H9 (cell line): ENCODE measurements at regions not wholly inside any gene's neighbourhood (a gene's known extent, or its start where the extent isn't known, plus 50 kb on each side); places are given as distances from the start of the nearest gene placed in this dataset.

Experiments
- DNase-seq: peaks from one replicate; pipeline ENCODE4 v3.0.0-alpha.2; 2017
- H2AFZ ChIP-seq: one replicate; pipeline ENCODE4 v1.6.1; 2013; ENCODE audit warnings: mild to moderate bottlenecking, low read length, control low read depth, moderate library complexity
- H2AK5ac ChIP-seq: 2 replicates; pipeline ENCODE4 v1.6.1; 2013; ENCODE audit warnings: low read length, control low read depth, mixed read lengths; ENCODE audit not compliant: insufficient read length
- H2BK120ac ChIP-seq: one replicate; pipeline ENCODE4 v1.6.1; 2013; ENCODE audit warnings: low read depth, mild to moderate bottlenecking, low read length, control low read depth, inconsistent platforms; ENCODE audit not compliant: poor library complexity, severe bottlenecking
- H2BK12ac ChIP-seq: 2 replicates; pipeline ENCODE4 v1.6.1; 2013; ENCODE audit warnings: low read length, control low read depth, mixed read lengths, low read depth; ENCODE audit not compliant: insufficient read length
- H2BK15ac ChIP-seq: 2 replicates; pipeline ENCODE4 v1.6.1; 2013; ENCODE audit warnings: low read depth, low read length, control low read depth
- H2BK20ac ChIP-seq: one replicate; pipeline ENCODE4 v1.6.1; 2013; ENCODE audit warnings: low read depth, mild to moderate bottlenecking, low read length, control low read depth, inconsistent platforms; ENCODE audit not compliant: poor library complexity, severe bottlenecking
- H2BK5ac ChIP-seq: 2 replicates; pipeline ENCODE4 v1.6.1; 2013; ENCODE audit warnings: low read length, control low read depth, mixed read lengths; ENCODE audit not compliant: insufficient read length
- H3K14ac ChIP-seq: 2 replicates; pipeline ENCODE4 v1.6.1; 2013; ENCODE audit warnings: low read length, control low read depth; ENCODE audit not compliant: insufficient read depth
- H3K18ac ChIP-seq: 2 replicates; pipeline ENCODE4 v1.6.1; 2013; ENCODE audit warnings: low read depth, mild to moderate bottlenecking, mixed read lengths, low read length, control low read depth; ENCODE audit not compliant: insufficient read length
- H3K23ac ChIP-seq: 2 replicates; pipeline ENCODE4 v1.6.1; 2013; ENCODE audit warnings: low read length, control low read depth, mixed read lengths, low read depth; ENCODE audit not compliant: insufficient read length
- H3K23me2 ChIP-seq: 2 replicates; pipeline ENCODE4 v1.6.1; 2013; ENCODE audit warnings: low read depth, mild to moderate bottlenecking, mixed read lengths, low read length, control low read depth; ENCODE audit not compliant: insufficient read length, poor library complexity, severe bottlenecking
- H3K27ac ChIP-seq: 2 replicates; pipeline ENCODE4 v1.5.1; 2013; ENCODE audit warnings: low read length, control low read depth, mixed read lengths, low read depth; ENCODE audit not compliant: insufficient read length
- H3K27me3 ChIP-seq: 2 replicates; pipeline ENCODE4 v1.6.1; 2013; ENCODE audit warnings: low read length, control low read depth, inconsistent platforms; ENCODE audit not compliant: insufficient read depth
- H3K4ac ChIP-seq: 2 replicates; pipeline ENCODE4 v1.6.1; 2013; ENCODE audit warnings: low read depth, mild to moderate bottlenecking, control low read depth, inconsistent platforms, low read length, moderate library complexity
- H3K4me1 ChIP-seq: 2 replicates; pipeline ENCODE4 v1.6.1; 2013; ENCODE audit warnings: low read length, control low read depth, inconsistent platforms; ENCODE audit not compliant: insufficient read depth
- H3K4me2 ChIP-seq: 2 replicates; pipeline ENCODE4 v1.6.1; 2013; ENCODE audit warnings: low read length, control low read depth, mixed read lengths; ENCODE audit not compliant: insufficient read length, insufficient read depth
- H3K56ac ChIP-seq: 2 replicates; pipeline ENCODE4 v1.6.1; 2013; ENCODE audit warnings: low read depth, mild to moderate bottlenecking, mixed read lengths, low read length, control low read depth; ENCODE audit not compliant: insufficient read length
- H3K79me1 ChIP-seq: 2 replicates; pipeline ENCODE4 v1.6.1; 2013; ENCODE audit warnings: low read depth, mild to moderate bottlenecking, moderate library complexity, low read length, control low read depth, inconsistent platforms; ENCODE audit not compliant: insufficient read depth, poor library complexity, severe bottlenecking
- H3K79me2 ChIP-seq: 2 replicates; pipeline ENCODE4 v1.6.1; 2013; ENCODE audit warnings: low read length, control low read depth, inconsistent platforms; ENCODE audit not compliant: insufficient read depth
- H3K9ac ChIP-seq: 2 replicates; pipeline ENCODE4 v1.6.1; 2013; ENCODE audit warnings: low read length, control low read depth, mixed read lengths; ENCODE audit not compliant: insufficient read length; ENCODE audit errors: extremely low read depth
- H3K9me3 ChIP-seq: one replicate; pipeline ENCODE4 v1.6.1; 2013; ENCODE audit warnings: low read depth, low read length, inconsistent platforms; ENCODE audit not compliant: control insufficient read depth
- H3T11ph ChIP-seq: one replicate; pipeline ENCODE4 v1.6.1; 2013; ENCODE audit warnings: mild to moderate bottlenecking, low read length, control low read depth, inconsistent platforms
- H4K20me1 ChIP-seq: one replicate; pipeline ENCODE4 v1.6.1; 2013; ENCODE audit not compliant: control insufficient read depth, insufficient read length, insufficient read depth
- H4K5ac ChIP-seq: 2 replicates; pipeline ENCODE4 v1.6.1; 2013; ENCODE audit warnings: low read depth, mild to moderate bottlenecking, mixed read lengths, low read length, control low read depth; ENCODE audit not compliant: insufficient read length
- H4K8ac ChIP-seq: replicated peaks from 2 replicates; pipeline ENCODE4 v1.6.1; 2013; ENCODE audit warnings: low read length, control low read depth, mixed read lengths, low read depth; ENCODE audit not compliant: insufficient read length
- H4K91ac ChIP-seq: 2 replicates; pipeline ENCODE4 v1.6.1; 2013; ENCODE audit warnings: low read depth, mild to moderate bottlenecking, moderate library complexity, mixed read lengths, low read length, control low read depth; ENCODE audit not compliant: insufficient read length
- H3K27ac Mint-ChIP-seq, 3 experiments: 2 replicates in 2 of 3; 3 replicates in 1 of 3; pipeline ENCODE4 v1.8.0; 2020 to 2021; ENCODE audit warnings: mixed read lengths in 3 of 3, mild to moderate bottlenecking in 1 of 3, moderate library complexity in 1 of 3
- H3K27me3 Mint-ChIP-seq: 2 replicates; pipeline ENCODE4 v1.8.0; 2021; ENCODE audit warnings: low read depth, mild to moderate bottlenecking, moderate library complexity, mixed read lengths
- H3K36me3 Mint-ChIP-seq, 3 experiments: 2 replicates in 2 of 3; 3 replicates in 1 of 3; pipeline ENCODE4 v1.8.0; 2020 to 2021; ENCODE audit warnings: low read depth in 3 of 3, mixed read lengths in 3 of 3; ENCODE audit not compliant: insufficient read depth in 1 of 3
- H3K4me1 Mint-ChIP-seq, 2 experiments: 2 replicates each; pipeline ENCODE4 v1.8.0; 2020; ENCODE audit warnings: mixed read lengths in 2 of 2
- H3K4me3 Mint-ChIP-seq, 2 experiments: 2 replicates in 1 of 2; 3 replicates in 1 of 2; pipeline ENCODE4 v1.8.0; 2020 to 2021; ENCODE audit warnings: mild to moderate bottlenecking in 2 of 2, mixed read lengths in 2 of 2, moderate library complexity in 1 of 2
- H3K9me3 Mint-ChIP-seq, 2 experiments: 2 replicates in 1 of 2; 3 replicates in 1 of 2; pipeline ENCODE4 v1.8.0; 2020; ENCODE audit warnings: mild to moderate bottlenecking in 2 of 2, mixed read lengths in 2 of 2, moderate library complexity in 1 of 2
- WGBS: extraction: QIAGEN DNeasy Blood & Tissue Kit; methylation state at CpG from one replicate; pipeline ENCODE4 v1.1.7; 2013; ENCODE audit warnings: missing lambda C conversion rate, low lambda C conversion rate, mixed read lengths; ENCODE audit not compliant: insufficient read length; ENCODE audit errors: extremely low coverage; 5-methylcytosine and 5-hydroxymethylcytosine counted together
- TF ChIP-seq, protein P1 (sequence below): fragments of 200-600 bp; sonication (generic); conservative IDR thresholded peaks from 3 replicates; pipeline ENCODE4 v1.8.0; 2021; ENCODE audit warnings: antibody characterized with exemption, mild to moderate bottlenecking

DNA sequence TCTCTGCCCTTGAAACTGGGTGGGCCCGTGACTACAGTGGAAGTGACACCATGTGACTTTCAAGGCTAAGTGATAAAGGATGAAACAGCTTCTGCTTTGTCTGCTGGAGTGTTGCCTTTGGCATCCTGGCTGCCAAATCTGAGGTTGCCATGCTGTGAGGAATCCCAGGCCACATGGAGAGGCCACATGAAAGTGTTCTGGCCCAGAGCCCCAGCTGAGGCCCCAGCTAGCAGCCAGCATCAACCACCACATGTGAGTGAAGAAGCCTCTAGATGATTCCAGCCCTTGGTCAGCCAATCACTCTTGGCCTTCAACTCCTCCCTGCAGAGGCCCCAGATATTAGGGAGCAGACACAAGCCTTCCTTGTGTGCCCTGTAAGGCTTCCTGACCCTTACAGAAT lies 94.4 kb upstream of the BCOR start:
- TF ChIP-seq, protein P1, sequence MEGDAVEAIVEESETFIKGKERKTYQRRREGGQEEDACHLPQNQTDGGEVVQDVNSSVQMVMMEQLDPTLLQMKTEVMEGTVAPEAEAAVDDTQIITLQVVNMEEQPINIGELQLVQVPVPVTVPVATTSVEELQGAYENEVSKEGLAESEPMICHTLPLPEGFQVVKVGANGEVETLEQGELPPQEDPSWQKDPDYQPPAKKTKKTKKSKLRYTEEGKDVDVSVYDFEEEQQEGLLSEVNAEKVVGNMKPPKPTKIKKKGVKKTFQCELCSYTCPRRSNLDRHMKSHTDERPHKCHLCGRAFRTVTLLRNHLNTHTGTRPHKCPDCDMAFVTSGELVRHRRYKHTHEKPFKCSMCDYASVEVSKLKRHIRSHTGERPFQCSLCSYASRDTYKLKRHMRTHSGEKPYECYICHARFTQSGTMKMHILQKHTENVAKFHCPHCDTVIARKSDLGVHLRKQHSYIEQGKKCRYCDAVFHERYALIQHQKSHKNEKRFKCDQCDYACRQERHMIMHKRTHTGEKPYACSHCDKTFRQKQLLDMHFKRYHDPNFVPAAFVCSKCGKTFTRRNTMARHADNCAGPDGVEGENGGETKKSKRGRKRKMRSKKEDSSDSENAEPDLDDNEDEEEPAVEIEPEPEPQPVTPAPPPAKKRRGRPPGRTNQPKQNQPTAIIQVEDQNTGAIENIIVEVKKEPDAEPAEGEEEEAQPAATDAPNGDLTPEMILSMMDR: no peak
- Histone ChIP-seq H2BK15ac (no peak overlapping the region), H3K4ac (no peak overlapping the region), H3K4me2 (no peak overlapping the region), H3K4me1 (no peaks in the 10 kb centered on the region), H4K5ac (no peak overlapping the region), H3K18ac (no peak overlapping the region), H3K27ac (no peak overlapping the region), H3K79me1 (no peaks in the 10 kb centered on the region), H3K14ac (no peak overlapping the region), H2BK20ac (no peak overlapping the region), H3K9ac (no peak overlapping the region), H3T11ph (no peak overlapping the region), H2BK120ac (no peak overlapping the region), H3K27me3 (no peaks in the 10 kb centered on the region), H2AK5ac (no peak overlapping the region), H3K56ac (no peak overlapping the region), H4K8ac (no peak overlapping the region), H2BK5ac (no peak overlapping the region), H4K91ac (no peak overlapping the region), H3K79me2 (no peaks in the 10 kb centered on the region), H3K9me3 (no peaks in the 10 kb centered on the region), H3K23me2 (no peaks in the 10 kb centered on the region), H3K23ac (no peak overlapping the region), H2BK12ac (no peak overlapping the region), H4K20me1 (no peaks in the 10 kb centered on the region), H2AFZ (no peak overlapping the region)
- Mint-ChIP-seq H3K27me3 (peaks cover 5% of the 10 kb centered on the region; the same call in 1 of the 2 replicates), H3K4me3 (no peak overlapping the region), H3K36me3 (peaks cover 0 to 4% (median 0%) of the 10 kb centered on the region in 3 experiments; a peak in 3 of 7 replicates), H3K9me3 (peaks cover 45 to 62% of the 10 kb centered on the region in 2 experiments), H3K27ac (no peak overlapping the region; a peak in 2 of 7 replicates), H3K4me1 (peaks cover 3 to 8% of the 10 kb centered on the region in 2 experiments)
- no peak for DNase-seq
- no CpG with 5 or more reads among the region's 1 CpG for WGBS
